GM20000 (cell line): ENCODE measurements at regions not wholly inside any gene's neighbourhood (a gene's known extent, or its start where the extent isn't known, plus 50 kb on each side); places are given as distances from the start of the nearest gene placed in this dataset.
"Not testable (repeated sequence)": the region's sequence is repeated elsewhere in the genome, so short reads cannot be mapped to it uniquely, and the experiment has no call there.

Experiments
- DNase-seq: peaks from one replicate; pipeline ENCODE4 v3.0.0; 2012; ENCODE audit warnings: low spot score
- TF ChIP-seq, protein P1 (sequence below): IDR thresholded peaks from 2 replicates; pipeline ENCODE4 v1.5.1; 2012; ENCODE audit warnings: mild to moderate bottlenecking, control low read depth; ENCODE audit errors: extremely low read depth, missing control alignments

DNA sequence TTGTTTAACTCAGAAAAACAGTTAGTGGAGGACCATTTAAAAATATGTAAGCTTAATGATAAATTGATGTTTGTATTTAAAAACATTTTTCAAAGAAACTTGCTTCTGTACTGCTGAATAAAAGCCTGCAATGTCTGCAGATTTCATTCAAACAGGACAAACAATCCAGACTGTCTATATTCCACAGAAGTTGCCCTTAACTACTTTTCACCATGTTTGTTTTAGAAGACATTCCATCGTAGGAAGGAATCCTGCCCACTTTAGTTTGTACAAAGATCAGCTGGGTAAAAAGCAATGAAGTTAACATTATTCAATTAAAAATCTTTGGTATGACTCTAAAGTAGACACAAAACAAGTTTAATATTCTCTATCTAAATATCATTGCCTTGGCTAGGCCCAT is 195.7 kb upstream of the CCNH start:
- no peak for DNase-seq
- TF ChIP-seq, protein P1, sequence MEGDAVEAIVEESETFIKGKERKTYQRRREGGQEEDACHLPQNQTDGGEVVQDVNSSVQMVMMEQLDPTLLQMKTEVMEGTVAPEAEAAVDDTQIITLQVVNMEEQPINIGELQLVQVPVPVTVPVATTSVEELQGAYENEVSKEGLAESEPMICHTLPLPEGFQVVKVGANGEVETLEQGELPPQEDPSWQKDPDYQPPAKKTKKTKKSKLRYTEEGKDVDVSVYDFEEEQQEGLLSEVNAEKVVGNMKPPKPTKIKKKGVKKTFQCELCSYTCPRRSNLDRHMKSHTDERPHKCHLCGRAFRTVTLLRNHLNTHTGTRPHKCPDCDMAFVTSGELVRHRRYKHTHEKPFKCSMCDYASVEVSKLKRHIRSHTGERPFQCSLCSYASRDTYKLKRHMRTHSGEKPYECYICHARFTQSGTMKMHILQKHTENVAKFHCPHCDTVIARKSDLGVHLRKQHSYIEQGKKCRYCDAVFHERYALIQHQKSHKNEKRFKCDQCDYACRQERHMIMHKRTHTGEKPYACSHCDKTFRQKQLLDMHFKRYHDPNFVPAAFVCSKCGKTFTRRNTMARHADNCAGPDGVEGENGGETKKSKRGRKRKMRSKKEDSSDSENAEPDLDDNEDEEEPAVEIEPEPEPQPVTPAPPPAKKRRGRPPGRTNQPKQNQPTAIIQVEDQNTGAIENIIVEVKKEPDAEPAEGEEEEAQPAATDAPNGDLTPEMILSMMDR: no peak

DNA sequence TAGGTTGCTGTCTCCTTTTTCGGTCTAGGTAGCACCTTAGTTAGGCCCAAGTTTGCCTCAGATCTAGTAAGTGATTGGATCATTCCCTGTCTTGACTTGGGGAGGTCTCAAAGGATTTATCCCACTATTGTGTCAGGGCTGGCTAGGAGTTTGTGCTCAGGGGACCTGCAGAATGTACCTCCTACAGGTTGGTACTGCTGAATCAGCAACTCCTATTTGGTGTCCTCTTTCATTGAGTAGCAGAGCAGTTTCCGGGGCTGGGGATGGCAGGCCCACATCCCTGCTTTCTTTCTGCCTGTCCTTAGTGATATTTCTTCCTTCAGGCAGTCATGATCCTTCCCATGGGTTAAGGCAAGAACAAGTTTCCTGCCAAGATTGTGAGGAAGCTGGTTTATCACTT is 192.9 kb upstream of the CCNH start:
- DNase-seq: no peak
- TF ChIP-seq, protein P1: no peak

DNA sequence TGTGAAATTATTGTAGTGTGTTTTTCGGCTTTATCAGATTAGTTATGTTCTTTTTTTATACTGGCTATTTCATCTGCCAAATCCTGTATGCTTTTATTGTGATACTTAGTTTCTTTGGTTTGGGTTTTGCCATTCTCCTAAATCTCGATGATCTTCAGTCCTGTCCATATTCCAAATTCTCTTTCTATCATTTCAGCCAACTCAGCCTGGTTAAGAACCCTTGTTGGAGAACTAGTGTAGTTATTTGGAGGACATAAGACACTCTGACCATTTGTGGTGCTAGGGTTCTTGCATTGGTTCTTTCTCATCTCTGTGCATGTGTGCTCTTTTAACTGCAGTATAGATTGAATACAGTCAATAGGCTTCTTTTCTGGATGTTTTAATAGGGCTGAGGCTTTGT is 187.0 kb upstream of the CCNH start:
- DNase-seq: no peak
- TF ChIP-seq, protein P1: no peak

DNA sequence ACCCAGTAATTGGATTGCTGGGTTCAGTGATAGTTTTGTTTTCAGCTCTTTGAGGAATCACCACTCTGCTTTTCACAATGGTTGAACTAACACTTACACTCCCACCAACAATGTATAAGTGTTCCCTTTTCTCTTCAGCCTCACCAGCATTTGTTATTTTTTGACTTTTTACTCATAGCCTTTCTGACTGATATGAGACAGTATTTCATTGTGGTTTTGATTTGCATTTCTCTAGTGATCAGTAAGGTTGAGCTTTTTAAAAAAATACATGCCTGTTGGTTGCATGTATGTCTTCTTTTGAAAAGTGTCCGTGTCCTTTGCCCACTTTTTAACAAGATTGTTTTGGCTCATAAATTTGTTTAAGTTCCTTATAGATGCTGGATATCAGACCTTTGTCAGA is 185.7 kb upstream of the CCNH start:
- TF ChIP-seq, protein P1: no peak
- no peak for DNase-seq

DNA sequence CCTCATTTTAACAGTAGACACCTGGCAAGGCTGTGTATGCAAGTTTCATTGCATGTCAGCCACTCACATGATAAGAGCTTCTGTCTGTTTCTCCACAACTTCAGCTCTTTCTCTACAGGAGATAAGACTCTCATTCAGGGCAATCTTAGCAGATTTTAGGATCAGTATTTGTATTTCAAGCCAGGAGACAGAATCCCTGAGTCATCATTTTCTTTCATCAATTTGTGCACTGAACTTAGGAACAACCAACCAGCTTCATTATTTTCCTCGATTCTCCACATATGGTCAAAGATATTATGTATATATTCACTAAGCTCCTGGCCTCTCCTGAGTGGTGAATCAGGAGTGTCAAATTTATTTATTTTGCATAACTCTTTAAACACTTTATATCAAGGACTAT is 181.8 kb upstream of the CCNH start:
- DNase-seq: no peak
- TF ChIP-seq, protein P1: no peak

DNA sequence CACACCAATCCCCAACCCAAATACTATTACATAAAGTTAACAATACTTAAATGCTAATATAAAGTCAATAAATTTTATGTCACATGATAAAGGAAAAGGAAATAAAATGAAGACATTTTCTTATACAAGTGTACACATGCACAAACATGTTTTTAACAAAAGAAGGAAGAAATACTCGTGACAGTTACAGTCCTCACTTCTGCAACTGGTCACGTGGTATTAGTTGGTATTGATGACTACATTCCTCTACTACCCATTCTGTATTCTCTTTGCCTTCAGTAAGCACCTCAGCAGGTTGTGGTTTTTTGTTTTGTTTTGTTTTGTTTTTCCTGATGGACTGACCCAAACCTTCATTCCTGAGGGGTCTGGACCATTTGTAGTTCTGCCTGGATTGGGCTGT is 176.9 kb upstream of the CCNH start:
- TF ChIP-seq, protein P1: no peak
- no peak for DNase-seq

DNA sequence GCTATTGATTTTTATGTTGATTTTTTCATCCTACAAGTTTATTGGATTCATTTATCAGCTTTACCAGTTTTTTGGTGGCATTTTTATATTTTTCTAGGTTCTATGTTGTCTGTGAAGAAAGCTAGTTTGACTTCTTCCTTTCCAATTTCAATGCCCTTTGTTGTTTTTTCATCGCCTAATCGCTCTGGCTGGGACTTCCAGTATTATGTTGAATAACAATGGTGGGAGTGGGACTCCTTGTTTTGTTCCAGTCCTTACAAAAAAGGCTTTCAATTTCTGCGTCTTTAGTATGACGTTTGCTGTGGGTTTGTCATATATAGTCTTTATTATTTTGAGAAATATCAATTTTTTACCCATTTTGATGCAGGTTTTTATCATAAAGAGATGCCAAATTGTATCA is 175.6 kb upstream of the CCNH start:
- TF ChIP-seq, protein P1: no peak
- DNase-seq: no peak

DNA sequence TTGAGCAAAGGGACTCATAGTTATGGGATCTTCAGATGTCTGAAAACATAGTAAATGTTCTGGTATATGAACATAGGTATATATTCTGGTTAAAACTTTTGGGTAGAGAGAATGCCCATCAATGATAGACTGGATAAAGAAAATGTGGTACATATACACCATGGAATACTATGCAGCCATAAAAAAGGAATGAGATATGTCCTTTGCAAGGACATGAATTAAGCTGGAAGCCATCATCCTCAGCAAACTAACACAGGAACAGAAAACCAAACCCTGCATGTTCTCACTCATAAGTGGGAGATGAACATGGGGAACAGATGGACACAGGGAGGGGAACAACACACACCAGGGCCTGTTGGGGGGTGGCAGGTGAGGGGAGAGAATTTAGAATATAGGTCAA is 171.0 kb upstream of the CCNH start:
- not testable (repeated sequence) for DNase-seq
